A549 (cell line): ENCODE measurements at regions not wholly inside any gene's neighbourhood (a gene's known extent, or its start where the extent isn't known, plus 50 kb on each side); places are given as distances from the start of the nearest gene placed in this dataset.

Experiments used
- JUNB ChIP-seq: fragments of >200 bp; sonication (Bioruptor Twin); formaldehyde crosslinking; IDR thresholded peaks from 2 replicates; pipeline ENCODE4 v1.6.1; 2016
- POLR2A ChIP-seq: IDR thresholded peaks from 2 replicates; pipeline ENCODE4 v1.6.1; 2012; ENCODE audit warnings: mild to moderate bottlenecking, low read length
- RFX5 ChIP-seq: fragments of 450-650 bp; IDR thresholded peaks from 2 replicates; pipeline ENCODE4 v1.7.1; 2014; ENCODE audit warnings: antibody characterized with exemption, mild to moderate bottlenecking, moderate library complexity

DNA sequence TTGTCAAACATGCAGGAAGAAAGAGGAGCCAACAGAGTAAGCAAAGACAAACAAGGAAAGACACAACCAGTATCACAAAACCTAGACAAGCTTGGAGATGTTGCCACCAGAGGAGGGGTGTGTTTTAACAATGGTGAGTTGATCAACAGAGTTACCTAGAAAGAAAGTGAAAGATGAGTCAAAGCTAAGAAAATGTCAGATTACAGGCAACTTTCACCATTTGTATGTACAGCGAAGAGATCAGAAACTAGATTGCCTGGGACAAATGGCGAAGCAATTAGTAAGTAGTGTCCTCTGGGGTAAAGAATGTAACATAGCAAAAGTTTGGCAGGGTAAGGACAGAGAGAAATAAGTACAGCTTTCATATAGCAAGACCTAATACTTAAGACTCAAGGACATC, 51.6 kb upstream of the POU3F2 start:
- TF ChIP-seq RFX5 = no peak
- no peak for TF ChIP-seq POLR2A
- no peak for TF ChIP-seq JUNB
